Testis (tissue), 2 donors: ENCODE measurements at regions not wholly inside any gene's neighbourhood (a gene's known extent, or its start where the extent isn't known, plus 50 kb on each side); places are given as distances from the start of the nearest gene placed in this dataset.

Source experiments
- DNase-seq: peaks from one replicate; pipeline ENCODE4 v3.0.0-alpha.2; 2019
- H3K27ac ChIP-seq, 2 donors: fragments of 200-600 bp; sonication (generic); one replicate each; pipeline ENCODE4 v1.5.1; 2019
- H3K27me3 ChIP-seq: fragments of 200-600 bp; sonication (generic); one replicate; pipeline ENCODE4 v1.5.1; 2019
- H3K36me3 ChIP-seq: fragments of 200-600 bp; sonication (generic); one replicate; pipeline ENCODE4 v1.5.1; 2017; ENCODE audit warnings: low read depth; ENCODE audit errors: missing control alignments
- H3K4me1 ChIP-seq: fragments of 200-600 bp; sonication (generic); one replicate; pipeline ENCODE4 v1.5.1; 2019
- H3K4me3 ChIP-seq, 2 donors: fragments of 200-600 bp; sonication (generic); one replicate each; pipeline ENCODE4 v1.5.1; 2017 to 2019
- H3K9me3 ChIP-seq: fragments of 200-600 bp; sonication (generic); one replicate; pipeline ENCODE4 v1.5.1; 2017
- CTCF ChIP-seq, 3 experiments: fragments of 450-650 bp in 2 of 3; fragments of 200-600 bp in 1 of 3; sonication (generic) in 1 of 3; IDR thresholded peaks; one replicate each; pipeline ENCODE4 v1.5.1; 2016 to 2019; ENCODE audit warnings: antibody characterized with exemption in 3 of 3, mild to moderate bottlenecking in 2 of 3, moderate library complexity in 1 of 3
- POLR2A ChIP-seq: fragments of 450-650 bp; IDR thresholded peaks from one replicate; pipeline ENCODE4 v1.6.1; 2017; ENCODE audit warnings: antibody characterized with exemption, mild to moderate bottlenecking, moderate library complexity
- WGBS, 2 donors: methylation state at CpG; one replicate each; pipeline ENCODE4 v1.1.5; 2018; 5-methylcytosine and 5-hydroxymethylcytosine counted together
- intact Hi-C: fragments of 100-400 bp; cut with DNase I; formaldehyde crosslinking; loops from one replicate; pipeline ENCODE4 v1.15.1; 2023; ENCODE audit warnings: low total_unique reads

GRCh38 chr12:116400636-116401372 lies 123.3 kb upstream of the MED13L start:
- TF ChIP-seq POLR2A, result no peak
- no peak for TF ChIP-seq CTCF (IDR thresholded peaks at IDR 0.05)
- WGBS, 2 donors, result 77 to 86% methylated on average over 4 of the region's 4 CpGs
- Histone ChIP-seq H3K9me3 (no peaks in the 10 kb centered on the region), H3K27me3 (no peaks in the 10 kb centered on the region), H3K36me3 (no peaks in the 10 kb centered on the region), H3K4me3 (no peak overlapping the region), H3K27ac (no peak overlapping the region), H3K4me1 (no peaks in the 10 kb centered on the region)
- intact Hi-C loops, result no loop called here
- no peak for DNase-seq

DNA sequence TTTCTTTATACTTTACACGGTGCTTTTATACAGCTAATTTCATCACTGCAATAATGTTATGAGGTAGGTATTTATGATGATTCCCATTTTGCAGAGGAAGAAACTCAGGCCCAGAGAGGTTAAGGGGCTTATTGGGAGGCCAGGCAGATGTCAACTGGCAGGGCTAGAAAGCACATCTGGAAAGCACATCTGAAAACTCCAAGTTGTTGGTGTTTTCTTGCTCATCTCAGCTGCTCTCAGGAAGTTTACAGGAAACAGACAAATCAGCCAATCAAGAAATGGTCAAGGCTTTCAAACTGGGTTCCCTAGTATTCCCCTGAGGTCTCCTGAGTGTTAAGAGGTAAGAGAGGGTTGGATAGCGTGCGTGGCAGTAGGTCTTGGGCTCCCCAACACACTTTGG lies 124.1 kb upstream of the MED13L start:
- Histone ChIP-seq H3K9me3 (no peaks in the 10 kb centered on the region), H3K4me3 (no peak overlapping the region), H3K36me3 (no peaks in the 10 kb centered on the region), H3K27ac (no peak overlapping the region), H3K27me3 (no peaks in the 10 kb centered on the region), H3K4me1 (no peaks in the 10 kb centered on the region)
- no peak for DNase-seq
- WGBS, 2 donors, result 93 to 96% methylated on average over 3 of the region's 3 CpGs
- TF ChIP-seq POLR2A, result no peak
- no peak for TF ChIP-seq CTCF (IDR thresholded peaks at IDR 0.05)
- intact Hi-C loops, result no loop called here

DNA sequence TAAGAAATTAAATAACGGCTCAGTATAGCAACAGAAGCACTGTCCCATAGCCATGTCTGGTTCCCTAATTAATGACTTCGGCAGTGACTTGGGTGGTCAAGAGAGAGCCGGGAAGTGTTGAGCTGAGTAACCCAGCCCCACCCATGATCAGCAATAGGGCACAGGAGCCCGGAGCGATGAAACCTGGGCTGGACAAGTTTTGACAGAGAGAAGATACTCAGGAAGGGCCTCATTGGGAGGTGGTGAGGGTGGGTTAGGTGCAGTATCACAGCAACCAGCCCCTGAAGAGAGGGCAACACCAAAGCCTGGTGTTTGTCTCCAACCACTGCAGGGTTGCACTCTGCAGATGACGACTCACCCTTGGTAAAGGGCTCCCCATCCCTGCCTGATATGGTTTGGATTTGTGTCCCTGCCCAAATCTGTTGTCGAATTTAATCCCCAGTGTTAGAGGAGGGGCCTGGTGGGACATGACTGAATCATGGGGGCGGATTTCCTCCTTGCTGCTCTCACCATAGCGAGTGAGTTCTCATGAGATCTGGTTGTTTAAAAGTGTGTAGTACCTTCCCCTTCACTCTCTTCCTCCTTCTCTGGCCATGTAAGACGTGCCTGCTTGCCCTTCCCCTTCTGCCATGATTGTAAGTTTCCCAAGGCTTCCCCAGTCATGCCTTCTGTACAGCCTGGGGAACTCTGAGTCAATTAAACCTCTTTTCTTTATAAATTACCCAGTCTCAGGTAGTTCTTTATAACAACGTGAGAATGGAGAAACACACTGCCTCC lies 124.9 kb upstream of the MED13L start:
- H3K27me3 ChIP-seq, result no peaks in the 10 kb centered on the region
- H3K4me3 ChIP-seq, result no peak overlapping the region
- H3K4me1 ChIP-seq, result no peaks in the 10 kb centered on the region
- intact Hi-C loops, result no loop called here
- no peak for DNase-seq
- H3K36me3 ChIP-seq, result no peaks in the 10 kb centered on the region
- H3K27ac ChIP-seq, result no peak overlapping the region
- WGBS, 2 donors, result 89 to 90% methylated on average over 11 of the region's 11 CpGs
- H3K9me3 ChIP-seq, result no peaks in the 10 kb centered on the region
- no peak for TF ChIP-seq CTCF (IDR thresholded peaks at IDR 0.05)
- no peak for TF ChIP-seq POLR2A

DNA sequence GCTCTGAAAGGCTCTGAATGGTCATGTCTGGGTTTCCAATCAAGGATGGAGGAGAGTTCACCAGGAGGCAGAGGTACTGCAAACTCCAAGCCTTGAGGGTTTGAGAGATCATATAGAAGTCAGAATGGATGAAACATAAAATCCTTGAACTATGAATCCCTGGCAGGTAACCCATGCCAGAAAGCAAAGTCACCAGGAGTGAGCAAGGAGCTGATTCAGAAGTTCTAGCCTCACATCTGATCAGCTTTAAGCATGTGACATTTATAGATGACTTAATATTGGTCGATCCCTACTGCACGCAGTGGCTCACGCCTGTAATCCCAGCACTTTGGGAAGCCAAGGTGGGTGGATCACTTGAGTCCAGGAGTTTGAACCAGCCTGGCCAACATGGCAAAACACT lies 126.1 kb upstream of the MED13L start:
- H3K4me1 ChIP-seq, result no peaks in the 10 kb centered on the region
- H3K27ac ChIP-seq, result no peak overlapping the region
- intact Hi-C loops, result no loop called here
- no peaks in the 10 kb centered on the region for H3K27me3 ChIP-seq
- no peak for DNase-seq
- H3K4me3 ChIP-seq, result no peak overlapping the region
- H3K36me3 ChIP-seq, result no peaks in the 10 kb centered on the region
- TF ChIP-seq CTCF (IDR thresholded peaks at IDR 0.05), result no peak
- TF ChIP-seq POLR2A, result no peak
- 93 to 98% methylated on average over 3 of the region's 3 CpGs for WGBS, 2 donors
- no peaks in the 10 kb centered on the region for H3K9me3 ChIP-seq
